Ishikawa (cell line): ENCODE measurements at regions not wholly inside any gene's neighbourhood (a gene's known extent, or its start where the extent isn't known, plus 50 kb on each side); places are given as distances from the start of the nearest gene placed in this dataset.

Source experiments
- CEBPB ChIP-seq: IDR thresholded peaks from 2 replicates; pipeline ENCODE4 v1.6.1; 2012
- EGR1 ChIP-seq: IDR thresholded peaks from 2 replicates; pipeline ENCODE4 v1.6.1; 2012
- EP300 ChIP-seq: IDR thresholded peaks from 2 replicates; pipeline ENCODE4 v1.6.1; 2012; ENCODE audit warnings: borderline replicate concordance
- FOXM1 ChIP-seq: IDR thresholded peaks from 2 replicates; pipeline ENCODE4 v1.6.1; 2012; ENCODE audit warnings: low read depth, borderline replicate concordance
- NFIC ChIP-seq: IDR thresholded peaks from 2 replicates; pipeline ENCODE4 v1.6.1; 2012
- TAF1 ChIP-seq: IDR thresholded peaks from 2 replicates; pipeline ENCODE4 v1.6.1; 2012; ENCODE audit warnings: low read depth, mild to moderate bottlenecking
- TCF12 ChIP-seq: IDR thresholded peaks from 2 replicates; pipeline ENCODE4 v1.6.1; 2012; ENCODE audit warnings: low read depth
- YY1 ChIP-seq: IDR thresholded peaks from 2 replicates; pipeline ENCODE4 v1.6.1; 2012; ENCODE audit warnings: low read depth
- ZBTB7A ChIP-seq: IDR thresholded peaks from 2 replicates; pipeline ENCODE4 v1.6.1; 2012; ENCODE audit warnings: low read depth
- TF ChIP-seq, protein P1 (sequence below): IDR thresholded peaks from 2 replicates; pipeline ENCODE4 v1.6.1; 2012
- TF ChIP-seq, protein P2 (sequence below): IDR thresholded peaks from 2 replicates; pipeline ENCODE4 v1.6.1; 2012; ENCODE audit warnings: low read depth, mild to moderate bottlenecking
- TF ChIP-seq, protein P3 (sequence below): IDR thresholded peaks from 2 replicates; pipeline ENCODE4 v1.6.1; 2012

DNA sequence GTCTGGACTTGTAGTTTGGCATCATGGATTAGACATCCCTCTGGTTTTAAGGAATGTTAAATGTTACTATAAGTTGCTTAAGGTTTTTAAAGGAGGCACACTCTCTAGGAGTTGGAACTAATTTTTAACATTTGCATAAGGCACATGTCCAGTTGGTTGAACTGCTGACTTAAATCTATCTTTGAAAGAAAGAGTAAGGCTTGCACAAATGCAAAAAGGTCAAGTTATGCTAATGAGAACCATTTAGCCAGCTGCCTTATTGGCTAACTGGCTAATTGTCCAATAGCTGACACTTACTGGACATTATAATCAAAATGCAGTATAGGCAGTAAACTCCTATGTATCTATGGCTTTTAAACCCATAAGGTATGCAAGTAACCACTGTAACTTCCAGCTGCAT, 206.1 kb upstream of the TTC29 start:
- TF ChIP-seq, protein P1, sequence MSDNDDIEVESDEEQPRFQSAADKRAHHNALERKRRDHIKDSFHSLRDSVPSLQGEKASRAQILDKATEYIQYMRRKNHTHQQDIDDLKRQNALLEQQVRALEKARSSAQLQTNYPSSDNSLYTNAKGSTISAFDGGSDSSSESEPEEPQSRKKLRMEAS, result no peak
- TF ChIP-seq TAF1 (no peak), EGR1 (no peak), EP300 (no peak), ZBTB7A (no peak), NFIC (no peak), TCF12 (no peak), FOXM1 (no peak), CEBPB (no peak), YY1 (no peak)
- TF ChIP-seq, protein P2, sequence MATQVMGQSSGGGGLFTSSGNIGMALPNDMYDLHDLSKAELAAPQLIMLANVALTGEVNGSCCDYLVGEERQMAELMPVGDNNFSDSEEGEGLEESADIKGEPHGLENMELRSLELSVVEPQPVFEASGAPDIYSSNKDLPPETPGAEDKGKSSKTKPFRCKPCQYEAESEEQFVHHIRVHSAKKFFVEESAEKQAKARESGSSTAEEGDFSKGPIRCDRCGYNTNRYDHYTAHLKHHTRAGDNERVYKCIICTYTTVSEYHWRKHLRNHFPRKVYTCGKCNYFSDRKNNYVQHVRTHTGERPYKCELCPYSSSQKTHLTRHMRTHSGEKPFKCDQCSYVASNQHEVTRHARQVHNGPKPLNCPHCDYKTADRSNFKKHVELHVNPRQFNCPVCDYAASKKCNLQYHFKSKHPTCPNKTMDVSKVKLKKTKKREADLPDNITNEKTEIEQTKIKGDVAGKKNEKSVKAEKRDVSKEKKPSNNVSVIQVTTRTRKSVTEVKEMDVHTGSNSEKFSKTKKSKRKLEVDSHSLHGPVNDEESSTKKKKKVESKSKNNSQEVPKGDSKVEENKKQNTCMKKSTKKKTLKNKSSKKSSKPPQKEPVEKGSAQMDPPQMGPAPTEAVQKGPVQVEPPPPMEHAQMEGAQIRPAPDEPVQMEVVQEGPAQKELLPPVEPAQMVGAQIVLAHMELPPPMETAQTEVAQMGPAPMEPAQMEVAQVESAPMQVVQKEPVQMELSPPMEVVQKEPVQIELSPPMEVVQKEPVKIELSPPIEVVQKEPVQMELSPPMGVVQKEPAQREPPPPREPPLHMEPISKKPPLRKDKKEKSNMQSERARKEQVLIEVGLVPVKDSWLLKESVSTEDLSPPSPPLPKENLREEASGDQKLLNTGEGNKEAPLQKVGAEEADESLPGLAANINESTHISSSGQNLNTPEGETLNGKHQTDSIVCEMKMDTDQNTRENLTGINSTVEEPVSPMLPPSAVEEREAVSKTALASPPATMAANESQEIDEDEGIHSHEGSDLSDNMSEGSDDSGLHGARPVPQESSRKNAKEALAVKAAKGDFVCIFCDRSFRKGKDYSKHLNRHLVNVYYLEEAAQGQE, result no peak
- TF ChIP-seq, protein P3, sequence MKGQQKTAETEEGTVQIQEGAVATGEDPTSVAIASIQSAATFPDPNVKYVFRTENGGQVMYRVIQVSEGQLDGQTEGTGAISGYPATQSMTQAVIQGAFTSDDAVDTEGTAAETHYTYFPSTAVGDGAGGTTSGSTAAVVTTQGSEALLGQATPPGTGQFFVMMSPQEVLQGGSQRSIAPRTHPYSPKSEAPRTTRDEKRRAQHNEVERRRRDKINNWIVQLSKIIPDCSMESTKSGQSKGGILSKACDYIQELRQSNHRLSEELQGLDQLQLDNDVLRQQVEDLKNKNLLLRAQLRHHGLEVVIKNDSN, result no peak
